ENCODE measurements at regions not wholly inside any gene's neighbourhood (a gene's known extent, or its start where the extent isn't known, plus 50 kb on each side); places are given as distances from the start of the nearest gene placed in this dataset.

DNA sequence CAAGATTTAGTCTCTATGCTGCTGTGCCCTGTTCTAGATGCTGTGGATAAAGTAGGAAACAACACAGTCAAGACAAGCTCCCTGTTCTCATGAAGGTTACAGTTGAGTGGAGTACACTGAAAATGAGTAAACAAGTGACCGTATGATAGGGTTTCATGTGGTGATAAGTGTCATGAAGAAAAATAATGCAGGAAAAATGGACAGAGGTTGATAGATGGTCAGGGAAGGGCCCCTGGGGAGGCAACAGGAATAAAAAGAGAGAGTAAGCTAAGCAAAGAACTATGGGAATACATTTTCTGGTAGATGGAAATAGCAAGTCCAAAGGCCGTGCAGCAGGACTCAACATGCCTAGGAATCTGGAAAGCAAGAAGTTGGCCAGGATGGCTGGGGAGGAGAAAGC is 394.0 kb downstream of the DTHD1 start:
- CTCF ChIA-PET = no interaction called here
- H3K27me3 ChIP-seq (ENCODE audit: control insufficient read depth in 2 of 2, insufficient read depth in 2 of 2, low read length in 2 of 2) = no peaks in the 10 kb centered on the region

More for the DNA sequence above, 394.0 kb downstream of the DTHD1 start:
- H3K4me1 ChIP-seq (ENCODE audit: control insufficient read depth, extremely low read depth, insufficient read depth, low read length) = no peaks in the 10 kb centered on the region
- H3K4me2 ChIP-seq (ENCODE audit: insufficient read depth, low read length) = no peak overlapping the region
- no peaks in the 10 kb centered on the region for H3K36me3 ChIP-seq (ENCODE audit: control insufficient read depth in 2 of 2, extremely low read depth in 1 of 2, insufficient read depth in 2 of 2, low read length in 2 of 2)
- no peak overlapping the region for H2AFZ ChIP-seq (ENCODE audit: low read depth, low read length)
- POLR2A ChIA-PET = no interaction called here
- H3K9me1 ChIP-seq (replicated peaks; ENCODE audit: control insufficient read depth, extremely low read depth, insufficient read depth, low read length) = no peaks in the 10 kb centered on the region
- TF ChIP-seq, protein P1, sequence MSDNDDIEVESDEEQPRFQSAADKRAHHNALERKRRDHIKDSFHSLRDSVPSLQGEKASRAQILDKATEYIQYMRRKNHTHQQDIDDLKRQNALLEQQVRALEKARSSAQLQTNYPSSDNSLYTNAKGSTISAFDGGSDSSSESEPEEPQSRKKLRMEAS (IDR thresholded peaks at IDR 0.05; ENCODE audit: insufficient read depth, insufficient read length) = no peak
- no peak for TF ChIP-seq EZH2 (IDR thresholded peaks at IDR 0.05; ENCODE audit: borderline replicate concordance, low read depth, low read length, severe bottlenecking)
- no peak for TF ChIP-seq POLR2AphosphoS5 (IDR thresholded peaks at IDR 0.05; ENCODE audit: insufficient read depth, low read depth, low read length)
- no peak for TF ChIP-seq JUN (IDR thresholded peaks at IDR 0.05; ENCODE audit: borderline replicate concordance, insufficient read depth, insufficient read length, low read depth)
- TF ChIP-seq MYC (IDR thresholded peaks at IDR 0.05; ENCODE audit: low read depth, low read length) = no peak
- no peak for TF ChIP-seq POLR2A (IDR thresholded peaks at IDR 0.05; ENCODE audit: low read depth, low read length)
- no peak for TF ChIP-seq FOS (IDR thresholded peaks at IDR 0.05; ENCODE audit: borderline replicate concordance, insufficient read depth, low read length)
- no peak for TF ChIP-seq GATA2 (IDR thresholded peaks at IDR 0.05; ENCODE audit: insufficient read depth, insufficient read length, low read depth, low read length)
- TF ChIP-seq, protein P2, sequence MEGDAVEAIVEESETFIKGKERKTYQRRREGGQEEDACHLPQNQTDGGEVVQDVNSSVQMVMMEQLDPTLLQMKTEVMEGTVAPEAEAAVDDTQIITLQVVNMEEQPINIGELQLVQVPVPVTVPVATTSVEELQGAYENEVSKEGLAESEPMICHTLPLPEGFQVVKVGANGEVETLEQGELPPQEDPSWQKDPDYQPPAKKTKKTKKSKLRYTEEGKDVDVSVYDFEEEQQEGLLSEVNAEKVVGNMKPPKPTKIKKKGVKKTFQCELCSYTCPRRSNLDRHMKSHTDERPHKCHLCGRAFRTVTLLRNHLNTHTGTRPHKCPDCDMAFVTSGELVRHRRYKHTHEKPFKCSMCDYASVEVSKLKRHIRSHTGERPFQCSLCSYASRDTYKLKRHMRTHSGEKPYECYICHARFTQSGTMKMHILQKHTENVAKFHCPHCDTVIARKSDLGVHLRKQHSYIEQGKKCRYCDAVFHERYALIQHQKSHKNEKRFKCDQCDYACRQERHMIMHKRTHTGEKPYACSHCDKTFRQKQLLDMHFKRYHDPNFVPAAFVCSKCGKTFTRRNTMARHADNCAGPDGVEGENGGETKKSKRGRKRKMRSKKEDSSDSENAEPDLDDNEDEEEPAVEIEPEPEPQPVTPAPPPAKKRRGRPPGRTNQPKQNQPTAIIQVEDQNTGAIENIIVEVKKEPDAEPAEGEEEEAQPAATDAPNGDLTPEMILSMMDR (IDR thresholded peaks at IDR 0.05; ENCODE audit: extremely low read depth in 1 of 2, insufficient read depth in 1 of 2, low read depth in 1 of 2, low read length in 2 of 2) = no peak
- DNase-seq (ENCODE audit: low read depth, low spot score) (no peak), FAIRE-seq (no peak)
- H3K27ac ChIP-seq (ENCODE audit: insufficient read depth, low read depth, low read length) = no peak overlapping the region
- dilution Hi-C loops (cut with MboI; ENCODE audit: extremely low pct_ligation_motif_present, low sequenced_read_pairs) = no loop called here
- BruUV-seq (replicated peaks) = no TSS peak
- H3K9ac ChIP-seq (replicated peaks; ENCODE audit: extremely low read depth, insufficient read depth, low read length) = no peak overlapping the region
- H3K4me3 ChIP-seq (replicated peaks in 1 of 3; ENCODE audit: insufficient read depth in 1 of 3, low read depth in 1 of 3, low read length in 3 of 3) = no peak overlapping the region
- H3K9me3 ChIP-seq (replicated peaks; ENCODE audit: control insufficient read depth, insufficient read depth, low read length) = peaks cover 2% of the 10 kb centered on the region
- intact Hi-C loops (cut with micrococcal nuclease) = no loop called here
- no peaks in the 10 kb centered on the region for H4K20me1 ChIP-seq (replicated peaks; ENCODE audit: control insufficient read depth, extremely low read depth, insufficient read depth, low read length)
- H3K79me2 ChIP-seq (ENCODE audit: control insufficient read depth, insufficient read depth, low read length) = no peaks in the 10 kb centered on the region
